NCI-H748 (cell line): ENCODE measurements at regions not wholly inside any gene's neighbourhood (a gene's known extent, or its start where the extent isn't known, plus 50 kb on each side); places are given as distances from the start of the nearest gene placed in this dataset.
"Not testable (repeated sequence)": the region's sequence is repeated elsewhere in the genome, so short reads cannot be mapped to it uniquely, and the experiment has no call there.

Source experiments
- DNase-seq: peaks from one replicate; lab custom pipeline; 2025; ENCODE audit not compliant: unreplicated experiment; lab: John Stamatoyannopoulos, UW

DNA sequence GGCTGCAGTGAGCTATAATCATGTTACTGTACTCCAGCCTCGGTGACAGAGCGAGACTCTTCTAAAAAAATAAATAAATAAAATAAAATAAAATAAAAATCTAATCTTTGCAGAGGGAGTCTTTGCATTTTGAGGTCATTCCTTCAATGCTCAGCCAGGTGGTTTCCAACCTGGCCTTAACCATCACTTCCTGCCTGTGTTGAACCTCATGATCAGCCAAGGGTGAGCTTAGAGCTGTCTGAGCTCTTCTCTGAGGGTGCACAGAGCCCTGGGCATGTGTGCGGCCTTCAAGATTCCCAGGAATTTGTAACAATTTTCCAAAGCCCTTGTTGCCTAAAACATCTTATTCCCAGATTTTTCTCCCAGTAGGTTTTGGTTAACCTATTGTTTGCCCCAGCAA is 94.3 kb downstream of the KCNJ12 start:
- not testable (repeated sequence) for DNase-seq

DNA sequence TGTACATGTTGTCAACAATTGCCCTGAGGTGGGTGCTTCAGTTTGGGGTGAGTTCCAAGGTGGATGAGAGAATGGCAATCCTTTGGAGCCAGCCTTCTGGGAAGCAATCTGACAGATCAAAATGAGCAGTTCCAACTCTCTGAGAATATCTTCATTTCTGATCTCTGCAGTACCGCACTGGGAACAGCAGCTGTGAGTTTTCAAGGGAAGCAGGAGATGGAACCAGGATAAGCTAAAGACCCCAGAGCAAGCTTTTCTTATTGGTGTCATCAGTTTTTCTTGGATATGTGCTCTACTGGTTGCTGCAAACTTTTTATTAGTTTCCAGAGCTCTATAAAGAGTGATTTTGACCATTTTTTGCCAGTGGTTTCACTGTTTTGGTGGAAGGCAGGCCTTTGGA is 94.7 kb downstream of the KCNJ12 start:
- DNase-seq: no peak

DNA sequence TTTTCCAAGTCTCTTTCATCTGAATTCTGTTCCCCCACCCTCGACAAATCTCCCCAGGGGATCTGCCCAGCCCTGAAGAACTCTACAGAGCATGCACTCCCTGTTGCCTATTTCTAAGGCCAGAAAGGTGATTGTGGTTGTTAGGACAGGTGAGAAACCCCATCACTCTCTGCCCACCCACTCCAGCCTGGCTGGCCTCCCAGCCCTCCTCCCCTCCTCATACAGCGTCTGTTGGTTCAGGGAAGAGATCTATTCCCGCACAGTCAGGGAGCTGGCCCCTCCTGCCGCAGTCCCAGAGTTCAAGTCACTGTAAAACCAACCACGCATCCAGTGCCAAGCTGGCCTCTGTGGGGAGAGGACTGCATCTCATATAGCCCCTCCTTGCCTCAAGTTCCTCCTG is 98.7 kb downstream of the KCNJ12 start:
- DNase-seq: no peak

DNA sequence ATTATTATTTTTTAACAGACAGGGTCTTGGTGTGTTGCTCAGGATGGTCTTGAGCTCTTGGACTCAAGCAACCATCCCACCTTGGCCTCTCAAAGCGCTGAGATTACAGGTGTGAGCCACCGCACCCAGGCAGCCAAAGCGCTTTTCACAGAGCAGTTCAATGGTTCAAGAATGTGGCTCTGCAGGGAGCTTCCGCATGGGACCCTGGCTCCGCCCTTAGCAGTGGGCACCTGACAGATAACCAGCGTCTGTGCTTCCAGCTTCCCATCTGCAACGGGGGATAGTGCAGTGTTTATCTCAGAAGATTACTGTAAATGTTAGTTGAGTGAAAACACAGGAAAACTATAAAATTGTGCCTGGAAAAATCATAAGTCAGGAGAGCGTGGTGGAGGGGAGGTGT is 99.4 kb downstream of the KCNJ12 start:
- no peak for DNase-seq

DNA sequence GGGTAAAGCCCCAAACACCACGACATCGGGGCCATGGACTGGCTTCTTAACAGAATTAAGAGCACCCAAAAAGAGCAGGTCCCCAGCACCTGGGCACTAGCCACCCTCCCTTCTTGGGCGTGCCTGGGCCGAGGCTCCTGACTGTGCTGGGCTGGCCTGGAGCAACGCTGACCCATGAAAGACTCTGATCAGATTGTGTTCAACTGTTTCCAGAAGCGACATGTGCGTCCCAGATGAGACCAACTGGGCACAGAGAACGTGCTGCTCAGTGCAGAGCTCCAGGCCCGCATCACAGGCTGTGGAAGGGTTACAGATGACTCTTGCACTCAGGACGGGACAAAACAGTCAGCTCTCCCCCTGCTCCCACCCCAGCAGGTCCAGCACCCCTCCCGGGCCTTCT is 100.7 kb downstream of the KCNJ12 start:
- no peak for DNase-seq

DNA sequence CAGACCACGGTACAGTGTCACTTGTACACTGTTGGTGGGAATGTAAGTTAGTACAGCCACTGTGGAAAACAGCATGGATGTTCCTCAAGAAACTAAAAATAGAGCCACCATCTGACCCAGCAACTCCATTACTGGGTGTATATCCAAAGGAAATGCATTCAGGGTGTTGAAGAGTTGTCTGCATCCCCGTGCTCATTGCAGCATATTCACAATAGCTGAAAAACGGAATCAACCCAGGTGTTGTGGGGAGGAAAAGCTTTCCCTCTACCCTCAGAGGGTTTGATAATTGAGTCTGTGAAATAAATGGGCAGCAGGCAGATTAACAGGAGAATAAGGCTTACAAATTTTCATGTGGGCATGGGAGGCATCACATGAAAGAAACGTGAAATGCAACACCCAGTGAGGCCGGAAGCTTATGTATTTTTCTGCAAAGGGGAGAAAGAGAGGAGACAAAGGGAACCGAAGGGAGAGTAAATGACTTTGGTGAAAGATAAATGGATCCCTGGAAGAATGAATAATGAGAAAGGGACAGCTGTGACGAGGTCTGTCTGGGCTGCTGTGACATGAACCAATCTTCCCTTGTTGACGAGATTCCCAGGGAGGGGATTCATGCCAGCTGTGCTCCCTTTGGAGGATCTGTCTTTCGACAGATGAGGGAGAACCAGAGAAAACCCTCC is 106.2 kb downstream of the KCNJ12 start:
- no peak for DNase-seq

DNA sequence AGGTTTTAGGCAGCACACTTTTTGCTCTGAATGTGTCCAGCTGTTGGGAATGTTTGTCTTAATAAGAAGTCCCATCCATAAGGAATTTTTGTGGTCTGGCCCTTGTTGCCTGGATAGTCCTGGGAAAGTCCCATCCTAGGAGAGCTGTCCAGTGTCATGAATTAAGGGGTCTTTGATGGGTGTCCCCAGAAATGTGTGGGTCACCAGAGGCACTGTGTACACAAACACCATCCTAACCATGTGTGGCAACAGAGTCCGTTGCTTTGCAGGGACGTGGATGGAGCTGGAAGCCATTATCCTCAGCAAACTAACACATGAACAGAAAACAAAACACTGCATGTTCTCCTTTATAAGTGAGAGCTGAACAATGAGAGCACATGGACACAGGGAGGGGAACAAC is 111.9 kb downstream of the KCNJ12 start:
- DNase-seq: not testable (repeated sequence)

DNA sequence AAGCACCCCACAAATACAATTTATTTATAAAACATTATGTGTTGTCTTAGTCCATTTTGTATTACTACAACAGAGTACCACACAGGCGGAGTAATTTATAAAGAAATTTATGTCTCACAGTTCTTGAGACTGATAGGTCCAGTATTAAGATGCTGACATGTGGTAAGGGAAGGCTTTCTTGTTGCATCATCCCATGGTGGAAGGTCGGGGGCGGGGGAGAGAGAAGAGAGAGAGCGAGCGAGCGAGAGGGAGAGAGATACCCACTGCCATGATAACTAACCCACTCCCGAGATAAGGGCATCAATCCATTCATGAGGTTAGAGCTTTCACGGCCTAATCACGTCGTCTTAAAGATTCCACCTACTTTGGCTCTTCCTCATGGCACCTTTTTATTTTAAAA is 117.8 kb downstream of the KCNJ12 start:
- no peak for DNase-seq

DNA sequence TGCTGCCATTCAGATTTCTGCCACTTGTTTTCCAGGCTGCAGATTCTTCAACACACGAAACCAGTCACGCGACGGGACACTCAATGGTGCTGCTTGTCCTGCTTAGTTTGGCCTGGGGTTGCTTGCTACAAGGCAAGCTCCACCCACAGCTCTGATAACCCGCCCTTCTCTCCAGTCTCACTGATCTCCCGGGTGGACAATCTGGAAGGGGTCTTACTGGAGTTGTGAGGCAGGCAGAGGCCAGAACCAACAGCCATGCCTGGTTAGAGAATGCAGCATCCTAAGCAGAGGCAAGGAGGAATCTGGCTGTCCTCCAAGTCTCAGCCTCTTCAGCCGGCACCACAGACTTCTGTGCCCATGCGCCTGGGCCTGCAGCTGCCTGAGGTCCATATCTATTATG is 119.1 kb downstream of the KCNJ12 start:
- DNase-seq: no peak

DNA sequence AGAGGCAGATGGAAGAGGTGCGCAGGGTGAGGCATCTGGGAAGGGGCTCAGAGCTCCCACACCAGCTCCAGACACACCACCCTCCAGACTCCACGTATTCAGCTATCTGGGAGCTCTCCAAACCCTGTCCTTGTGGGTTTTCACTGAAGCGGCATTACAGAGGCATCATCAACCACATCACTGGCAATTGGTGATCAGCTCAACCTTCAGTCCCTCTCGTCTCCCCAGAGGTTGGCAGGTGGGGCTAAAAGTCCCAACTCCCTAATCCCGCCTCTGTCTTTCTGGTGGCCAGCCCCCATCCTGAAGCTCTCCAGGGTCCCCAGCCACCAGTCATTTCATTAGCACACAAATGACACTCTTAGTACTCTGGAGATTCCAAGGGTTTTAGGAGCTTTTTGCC is 123.9 kb downstream of the KCNJ12 start:
- DNase-seq: no peak

DNA sequence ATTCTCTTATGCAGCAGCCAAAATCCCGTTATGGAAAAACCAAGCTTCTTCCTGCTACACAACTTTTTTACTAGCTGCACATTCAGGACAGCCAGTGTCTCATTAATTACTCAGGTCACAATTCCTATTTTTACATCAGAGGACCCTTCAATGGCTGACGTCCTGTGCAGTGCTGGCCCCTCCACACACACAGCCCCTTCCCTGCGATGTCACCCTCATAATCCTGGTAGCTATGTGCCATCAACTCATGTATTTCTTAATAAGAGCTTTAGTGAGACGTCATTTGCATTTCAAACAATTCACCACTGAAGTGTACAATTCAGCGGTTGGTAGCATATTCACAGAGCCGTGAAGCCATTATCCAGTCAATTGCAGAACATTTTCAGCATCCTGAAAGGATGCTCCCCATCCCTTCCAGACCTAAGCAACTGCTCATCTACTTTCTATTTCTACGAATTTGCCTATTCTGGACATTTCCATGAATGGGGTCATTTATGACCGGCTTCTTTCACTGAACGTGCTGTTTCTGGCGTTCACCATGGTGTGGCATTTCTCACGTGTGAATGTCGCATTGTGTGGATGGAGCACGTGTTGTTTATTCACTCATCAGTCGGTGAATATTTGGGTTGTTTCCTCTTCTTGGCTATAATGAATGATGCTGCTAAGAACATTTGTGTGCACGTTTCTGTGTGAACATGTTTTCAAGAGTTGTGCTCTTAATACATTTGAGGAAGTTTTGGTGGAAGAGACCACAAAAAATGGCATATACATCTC is 126.0 kb downstream of the KCNJ12 start:
- DNase-seq: not testable (repeated sequence)

DNA sequence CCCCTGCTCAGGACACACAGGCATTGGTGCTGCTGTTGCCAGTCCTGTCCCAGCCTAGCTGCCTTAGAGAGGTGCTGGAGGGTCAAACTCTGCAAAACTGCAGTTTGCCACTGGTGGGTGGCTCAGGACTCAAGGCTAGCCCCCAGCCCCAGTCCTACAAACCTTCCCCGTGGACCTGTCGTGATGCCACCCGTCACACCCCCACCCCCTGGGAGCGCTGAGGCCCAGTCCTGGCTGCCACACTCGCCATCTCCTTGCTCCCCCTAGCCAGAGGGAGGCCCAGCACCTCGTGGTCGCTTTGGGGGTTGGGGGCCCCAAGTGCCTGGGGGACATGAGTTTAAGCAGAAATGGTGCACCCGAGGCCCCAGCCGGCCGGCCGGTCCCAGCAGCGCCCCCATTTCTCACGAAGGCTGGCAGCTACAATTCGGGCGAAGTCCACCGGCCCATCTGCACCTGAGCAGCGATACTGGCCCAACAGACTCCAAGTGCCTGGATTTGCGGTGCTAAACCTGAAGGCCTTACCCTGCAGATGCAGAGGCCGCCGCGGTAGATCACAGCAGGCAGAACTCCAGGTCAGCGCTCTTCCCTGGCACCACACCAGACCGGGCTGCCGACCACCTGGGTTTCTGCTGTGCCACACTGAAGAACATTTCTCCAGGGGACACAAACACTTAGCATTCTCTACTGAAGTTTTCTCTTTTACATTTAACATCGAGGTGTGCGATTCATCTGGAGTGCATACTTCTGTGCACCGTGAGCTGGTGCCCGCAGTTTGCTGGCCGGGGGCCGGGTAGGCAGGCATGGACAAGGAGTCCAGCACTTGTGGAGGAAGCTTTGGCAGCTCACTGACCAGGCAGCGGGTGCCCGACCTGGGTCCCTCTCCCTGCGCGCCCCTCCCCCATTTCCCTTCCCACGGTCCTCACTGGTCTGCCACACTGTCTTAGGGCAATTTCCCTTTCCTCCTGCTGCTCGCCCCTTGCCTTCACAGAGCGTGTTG is 130.0 kb downstream of the KCNJ12 start:
- DNase-seq: no peak

DNA sequence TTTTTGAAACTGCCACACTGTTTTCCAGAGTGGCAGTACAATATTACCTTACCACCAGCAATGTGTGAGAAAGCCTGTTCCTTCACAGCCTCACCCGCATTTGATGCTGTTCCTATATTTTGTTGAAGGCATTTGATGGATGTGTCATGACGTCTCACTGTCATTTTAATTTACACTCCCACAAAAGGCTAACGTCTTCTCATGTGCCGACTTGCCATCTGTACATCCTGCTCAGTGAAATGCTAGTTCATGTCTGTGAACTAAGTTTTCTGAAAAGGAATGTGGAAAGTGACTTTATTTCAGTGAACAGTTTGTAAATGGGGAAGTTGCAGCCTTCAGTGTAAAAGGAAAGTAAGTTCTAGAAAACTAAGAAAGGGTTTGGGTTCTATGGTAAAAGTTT is 131.6 kb downstream of the KCNJ12 start:
- not testable (repeated sequence) for DNase-seq

DNA sequence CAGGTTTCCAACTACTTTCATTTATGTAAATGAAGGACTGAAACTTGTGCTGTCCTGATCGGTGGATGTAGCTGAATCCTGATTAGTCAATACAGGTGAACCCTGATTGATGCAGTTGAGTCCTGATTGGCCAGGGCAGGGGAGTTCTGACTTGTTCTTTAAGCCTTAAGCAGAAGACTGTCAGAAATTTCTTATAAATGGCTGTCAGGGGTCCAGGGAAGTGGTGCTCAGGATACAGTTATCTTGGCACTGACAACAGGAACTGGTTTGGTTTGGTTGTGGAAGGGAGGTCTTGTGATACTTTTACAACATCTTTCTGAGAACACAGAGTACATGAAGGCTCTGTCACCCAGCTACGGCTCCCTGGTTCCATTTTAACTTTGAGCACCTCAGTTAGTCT is 132.1 kb downstream of the KCNJ12 start:
- DNase-seq: no peak

DNA sequence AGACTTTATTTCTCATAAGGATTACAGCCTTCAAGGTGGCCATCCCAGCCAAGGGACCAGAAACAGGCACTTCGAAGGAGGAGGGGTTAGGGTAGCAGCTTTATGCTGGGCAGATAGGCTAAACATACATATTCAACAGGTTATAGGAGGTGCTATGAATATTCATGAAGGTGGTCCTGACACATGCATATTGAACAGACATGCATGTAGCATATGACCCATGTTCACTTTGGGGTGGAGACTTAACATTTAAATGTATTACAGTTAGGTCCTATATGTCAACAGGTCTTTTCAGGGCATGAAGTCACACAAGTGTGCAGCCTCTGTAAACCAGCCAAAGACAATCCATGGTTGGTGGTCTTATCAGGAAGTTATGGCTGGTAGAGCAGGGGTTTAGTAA is 133.2 kb downstream of the KCNJ12 start:
- not testable (repeated sequence) for DNase-seq

DNA sequence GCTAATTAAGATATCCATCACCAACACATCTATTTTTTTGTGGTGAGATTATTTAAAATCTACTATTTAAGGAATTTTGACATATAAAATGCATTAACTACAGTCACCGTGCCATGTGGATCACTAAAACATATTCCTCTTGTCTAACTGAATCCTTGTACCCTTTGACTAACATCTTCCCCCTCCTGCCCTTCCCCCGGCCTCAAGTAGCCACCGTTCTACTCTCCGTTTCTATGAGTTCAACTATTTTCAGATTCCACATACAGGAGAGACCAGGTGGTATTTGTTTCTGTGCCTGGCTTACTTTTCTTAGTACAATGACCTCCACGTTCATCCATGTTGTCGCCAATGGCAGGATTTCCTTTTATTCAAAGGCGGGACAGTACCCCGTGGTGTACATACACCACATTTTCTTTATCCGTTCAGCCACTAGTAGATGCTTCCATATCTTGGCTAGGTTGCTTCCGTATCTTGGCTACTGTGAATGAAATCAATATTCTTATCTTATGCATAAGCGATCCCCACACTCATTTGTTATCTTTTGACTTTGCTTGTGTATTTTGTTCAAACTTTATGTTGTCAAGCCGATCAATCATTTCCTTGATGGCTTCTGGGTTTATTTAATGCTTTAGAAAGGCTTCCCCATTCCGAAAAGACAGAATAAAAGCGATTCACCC is 134.7 kb downstream of the KCNJ12 start:
- DNase-seq: peak; percentile 12

DNA sequence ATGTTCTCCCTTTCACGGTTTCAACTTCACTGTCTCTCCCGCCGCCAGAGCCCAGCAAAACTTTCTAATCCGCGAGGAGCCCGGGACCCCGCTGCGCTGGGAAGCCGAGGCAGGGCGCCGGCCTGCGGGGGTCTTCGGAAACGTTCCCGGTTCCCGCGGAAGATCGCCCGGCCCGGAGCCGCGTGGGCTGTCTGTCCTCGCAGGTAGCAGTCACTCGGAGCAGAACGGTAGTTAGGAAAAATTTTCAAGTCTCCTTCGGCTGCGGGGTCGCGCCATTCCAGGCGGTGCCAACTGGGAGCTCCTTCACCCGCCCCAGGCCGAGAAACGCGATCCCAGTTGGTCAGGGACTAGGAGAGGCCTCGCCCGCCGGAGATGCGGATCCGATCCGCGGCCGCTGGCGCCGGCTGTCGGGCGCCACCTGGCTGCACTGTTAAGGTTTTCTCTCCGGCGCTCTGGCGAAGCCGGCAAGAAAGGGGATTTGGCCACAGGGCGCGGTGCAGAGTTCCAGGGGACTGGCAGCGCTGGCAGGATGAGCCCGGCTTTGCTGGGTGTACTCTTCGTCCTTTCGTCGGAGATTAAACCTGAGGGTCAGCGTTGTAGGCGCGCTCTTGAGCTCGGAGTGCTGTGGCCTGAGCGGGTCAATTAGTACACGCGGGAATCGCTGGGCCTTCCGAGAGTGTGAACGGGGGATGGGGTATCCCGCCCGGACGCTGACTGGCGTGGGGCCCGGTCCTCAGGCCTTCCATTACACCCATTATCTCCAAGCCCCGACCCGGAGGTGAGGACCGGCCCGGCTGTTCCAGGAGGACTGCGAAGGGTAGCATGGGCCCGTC is 135.4 kb downstream of the KCNJ12 start:
- peak; percentile 88 for DNase-seq

DNA sequence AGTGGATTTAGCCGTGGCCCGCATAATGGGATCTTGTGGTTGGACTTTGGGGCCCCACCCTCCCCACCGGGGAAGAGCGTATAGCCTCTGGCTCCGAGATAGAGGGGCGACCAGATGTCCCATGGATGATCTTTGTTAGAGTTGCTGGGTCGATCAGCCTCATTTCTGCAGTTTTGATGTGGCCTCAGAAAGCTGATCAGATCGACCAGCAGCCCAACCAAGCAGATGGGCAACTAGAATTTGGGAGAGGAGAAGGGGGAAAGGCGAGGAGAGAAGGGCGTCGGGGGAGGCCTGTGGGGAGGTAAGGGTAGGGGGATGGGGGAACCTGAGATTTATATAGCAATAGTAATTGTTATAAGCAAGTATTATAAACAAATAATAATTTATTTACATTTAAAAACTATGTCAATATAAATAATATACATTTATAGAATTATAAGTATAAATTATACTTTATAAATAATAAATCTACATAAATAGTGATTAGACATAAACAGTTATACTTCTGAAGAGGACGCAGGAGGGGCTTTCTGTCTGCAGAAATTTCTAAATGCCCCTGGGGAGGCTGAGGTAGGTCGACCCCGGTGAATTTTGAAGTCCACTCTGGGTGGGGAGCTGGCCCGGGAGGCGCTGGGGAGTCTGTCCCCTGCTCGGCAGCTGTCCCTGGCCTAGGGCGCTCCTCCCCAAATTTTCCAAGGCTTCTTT is 136.3 kb downstream of the KCNJ12 start:
- no peak for DNase-seq

DNA sequence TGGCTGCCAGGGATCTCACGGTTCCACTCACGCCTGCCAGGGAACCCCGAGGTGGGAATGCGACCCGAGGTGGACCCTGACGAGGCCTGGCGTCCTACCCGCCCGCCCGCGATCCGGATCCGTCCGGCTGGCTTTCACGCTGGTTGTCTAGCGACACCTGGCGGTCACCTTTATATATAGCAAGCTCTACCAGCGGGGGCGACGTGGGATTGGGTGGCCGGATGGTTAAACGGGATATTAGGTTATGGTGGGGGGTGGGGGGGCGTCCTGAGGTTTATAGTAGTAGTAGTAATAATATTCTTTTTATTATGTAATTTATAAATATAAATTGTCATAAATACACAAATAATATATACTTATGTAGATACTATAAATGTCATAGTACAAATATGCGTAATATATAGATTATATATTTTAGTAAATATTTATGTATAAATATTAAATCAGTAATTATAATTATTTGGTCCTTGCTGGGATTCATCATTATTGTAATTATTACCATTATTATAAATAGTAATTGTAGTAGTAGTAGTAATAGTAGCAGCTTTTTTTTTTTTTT is 136.9 kb downstream of the KCNJ12 start:
- DNase-seq: peak; percentile 79
